Trophoblast cell (in vitro differentiated cells and primary cell): ENCODE measurements at regions not wholly inside any gene's neighbourhood (a gene's known extent, or its start where the extent isn't known, plus 50 kb on each side); places are given as distances from the start of the nearest gene placed in this dataset.
"Not testable (repeated sequence)": the region's sequence is repeated elsewhere in the genome, so short reads cannot be mapped to it uniquely, and the experiment has no call there.

Experiments
- DNase-seq, 2 donors: peaks; one replicate each; pipeline ENCODE4 v3.0.0-alpha.2; 2016
- H2AFZ ChIP-seq: 2 replicates; pipeline ENCODE4 v1.6.1; 2013; ENCODE audit warnings: low read length, moderate library complexity, mild to moderate bottlenecking; ENCODE audit not compliant: insufficient read depth, poor library complexity
- H2AK5ac ChIP-seq: 2 replicates; pipeline ENCODE4 v1.6.1; 2013; ENCODE audit warnings: mild to moderate bottlenecking, low read length
- H2BK120ac ChIP-seq: 2 replicates; pipeline ENCODE4 v1.6.1; 2013; ENCODE audit warnings: low read length, mild to moderate bottlenecking, moderate library complexity; ENCODE audit not compliant: insufficient read depth, poor library complexity
- H2BK12ac ChIP-seq: 2 replicates; pipeline ENCODE4 v1.6.1; 2013; ENCODE audit warnings: mild to moderate bottlenecking, low read length, moderate library complexity
- H2BK5ac ChIP-seq: 2 replicates; pipeline ENCODE4 v1.6.1; 2013; ENCODE audit warnings: low read length, low read depth, moderate library complexity, mild to moderate bottlenecking; ENCODE audit not compliant: poor library complexity
- H3K14ac ChIP-seq: 2 replicates; pipeline ENCODE4 v1.6.1; 2013; ENCODE audit warnings: mild to moderate bottlenecking, low read length
- H3K18ac ChIP-seq: 2 replicates; pipeline ENCODE4 v1.6.1; 2013; ENCODE audit warnings: mild to moderate bottlenecking, low read length
- H3K23ac ChIP-seq: 2 replicates; pipeline ENCODE4 v1.6.1; 2013; ENCODE audit warnings: low read length
- H3K27ac ChIP-seq: 2 replicates; pipeline ENCODE4 v1.5.1; 2013; ENCODE audit warnings: low read depth, mild to moderate bottlenecking, inconsistent platforms, low read length, moderate library complexity
- H3K27me3 ChIP-seq: 2 replicates; pipeline ENCODE4 v1.6.1; 2013; ENCODE audit warnings: inconsistent platforms, mild to moderate bottlenecking, low read length, moderate library complexity; ENCODE audit not compliant: insufficient read depth
- H3K36me3 ChIP-seq, 2 experiments: 1 replicate in 1 of 2; 2 replicates in 1 of 2; pipeline ENCODE4 v1.6.1; 2013; ENCODE audit warnings: low read length in 2 of 2, mild to moderate bottlenecking in 2 of 2, moderate library complexity in 1 of 2; ENCODE audit not compliant: insufficient read depth in 2 of 2, control insufficient read depth in 1 of 2
- H3K4ac ChIP-seq: 2 replicates; pipeline ENCODE4 v1.6.1; 2013; ENCODE audit warnings: low read depth, mild to moderate bottlenecking, low read length, moderate library complexity
- H3K4me1 ChIP-seq, 2 experiments: 1 replicate in 1 of 2; 2 replicates in 1 of 2; pipeline ENCODE4 v1.6.1; 2013; ENCODE audit warnings: low read length in 2 of 2, mild to moderate bottlenecking in 2 of 2, moderate library complexity in 1 of 2; ENCODE audit not compliant: insufficient read depth in 2 of 2, control insufficient read depth in 1 of 2
- H3K4me2 ChIP-seq: 2 replicates; pipeline ENCODE4 v1.6.1; 2013; ENCODE audit warnings: inconsistent platforms, mild to moderate bottlenecking, low read length, moderate library complexity
- H3K4me3 ChIP-seq: 2 replicates; pipeline ENCODE4 v1.5.1; 2013; ENCODE audit warnings: mild to moderate bottlenecking, low read depth, low read length, inconsistent platforms
- H3K79me1 ChIP-seq: one replicate; pipeline ENCODE4 v1.6.1; 2013; ENCODE audit warnings: low read length
- H3K79me2 ChIP-seq: 2 replicates; pipeline ENCODE4 v1.6.1; 2013; ENCODE audit warnings: low read length, mild to moderate bottlenecking; ENCODE audit not compliant: control insufficient read depth, insufficient read depth, poor library complexity
- H3K9ac ChIP-seq: 2 replicates; pipeline ENCODE4 v1.6.1; 2013; ENCODE audit warnings: mild to moderate bottlenecking, low read length
- H3K9me3 ChIP-seq: 2 replicates; pipeline ENCODE4 v1.6.1; 2013; ENCODE audit warnings: low read depth, mild to moderate bottlenecking, control low read depth, inconsistent platforms, low read length; ENCODE audit not compliant: insufficient read depth
- H4K12ac ChIP-seq: 2 replicates; pipeline ENCODE4 v1.6.1; 2013; ENCODE audit warnings: low read depth, mild to moderate bottlenecking, low read length, moderate library complexity
- H4K8ac ChIP-seq: 2 replicates; pipeline ENCODE4 v1.6.1; 2013; ENCODE audit warnings: low read depth, mild to moderate bottlenecking, low read length, moderate library complexity
- H4K91ac ChIP-seq: one replicate; pipeline ENCODE4 v1.6.1; 2013; ENCODE audit warnings: low read depth, mild to moderate bottlenecking, low read length, moderate library complexity
- WGBS: extraction: QIAGEN DNeasy Blood & Tissue Kit; methylation state at CpG from one replicate; pipeline ENCODE4 v1.1.7; 2013; ENCODE audit warnings: missing lambda C conversion rate; ENCODE audit not compliant: insufficient read length, insufficient coverage; ENCODE audit errors: extremely low coverage; 5-methylcytosine and 5-hydroxymethylcytosine counted together

- H3K79me1 ChIP-seq, H3K18ac ChIP-seq, H3K4ac ChIP-seq, H3K27me3 ChIP-seq, H2BK12ac ChIP-seq, H4K91ac ChIP-seq, H4K8ac ChIP-seq, H3K79me2 ChIP-seq, H2AFZ ChIP-seq, H3K36me3 ChIP-seq, H3K14ac ChIP-seq, H2BK120ac ChIP-seq, H4K12ac ChIP-seq, DNase-seq, H3K23ac ChIP-seq, H3K4me2 ChIP-seq, H2BK5ac ChIP-seq, H2AK5ac ChIP-seq, H3K4me1 ChIP-seq, H3K9me3 ChIP-seq, H3K9ac ChIP-seq, H3K4me3 ChIP-seq, H3K27ac ChIP-seq: not testable (repeated sequence)
- no CpG with 5 or more reads among the region's 17 CpGs for WGBS
Measured at GRCh38 chr15:85260526-85260925, 119.9 kb upstream of the AKAP13 start.

GRCh38 chr15:85262461-85263055 is 117.8 kb upstream of the AKAP13 start:
- not testable (repeated sequence) for H3K9me3 ChIP-seq, H3K36me3 ChIP-seq, H3K79me2 ChIP-seq, H4K8ac ChIP-seq, H3K4me2 ChIP-seq, H3K18ac ChIP-seq, H2BK5ac ChIP-seq, H3K27me3 ChIP-seq, H2AK5ac ChIP-seq, H4K91ac ChIP-seq, H4K12ac ChIP-seq, H3K4me3 ChIP-seq, H2AFZ ChIP-seq, H3K79me1 ChIP-seq, H3K27ac ChIP-seq, H3K14ac ChIP-seq, H2BK12ac ChIP-seq, H3K23ac ChIP-seq, H3K4me1 ChIP-seq, H3K9ac ChIP-seq, H2BK120ac ChIP-seq, DNase-seq, H3K4ac ChIP-seq
- no CpG with 5 or more reads among the region's 26 CpGs for WGBS

GRCh38 chr15:85263842-85264440 is 116.5 kb upstream of the AKAP13 start:
- H3K27me3 ChIP-seq, H4K91ac ChIP-seq, H3K27ac ChIP-seq, H4K8ac ChIP-seq, H2BK120ac ChIP-seq, H3K4me3 ChIP-seq, H2BK12ac ChIP-seq, H3K4me2 ChIP-seq, H3K9me3 ChIP-seq, H3K14ac ChIP-seq, H3K4ac ChIP-seq, H3K18ac ChIP-seq, H2AFZ ChIP-seq, H4K12ac ChIP-seq, H3K9ac ChIP-seq, H3K79me1 ChIP-seq, H3K23ac ChIP-seq, H3K79me2 ChIP-seq, H2BK5ac ChIP-seq, DNase-seq, H3K36me3 ChIP-seq, H3K4me1 ChIP-seq, H2AK5ac ChIP-seq: not testable (repeated sequence)
- no CpG with 5 or more reads among the region's 13 CpGs for WGBS

- H3K79me1 ChIP-seq, H3K4me1 ChIP-seq, H3K14ac ChIP-seq, H3K79me2 ChIP-seq, H3K23ac ChIP-seq, H3K4me3 ChIP-seq, H3K9me3 ChIP-seq, H3K27me3 ChIP-seq, H2AFZ ChIP-seq, H3K9ac ChIP-seq, H4K8ac ChIP-seq, H2BK5ac ChIP-seq, H3K4ac ChIP-seq, H3K4me2 ChIP-seq, H2AK5ac ChIP-seq, DNase-seq, H2BK12ac ChIP-seq, H2BK120ac ChIP-seq, H4K91ac ChIP-seq, H4K12ac ChIP-seq, H3K27ac ChIP-seq, H3K18ac ChIP-seq, H3K36me3 ChIP-seq: not testable (repeated sequence)
- WGBS: no CpG with 5 or more reads among the region's 14 CpGs
Measured at GRCh38 chr15:85264614-85265190, 115.7 kb upstream of the AKAP13 start.
